ENCODE measurements at regions not wholly inside any gene's neighbourhood (a gene's known extent, or its start where the extent isn't known, plus 50 kb on each side); places are given as distances from the start of the nearest gene placed in this dataset.
"Not testable (repeated sequence)": the region's sequence is repeated elsewhere in the genome, so short reads cannot be mapped to it uniquely, and the experiment has no call there.

GRCh38 chr14:37834275-37834674, 238.8 kb downstream of the TTC6 start:
- ATAC-seq (no peak), FAIRE-seq (no peak), DNase-seq (no peak)
- 35 to 52% methylated on average over 1 of the region's 1 CpG for WGBS, 2 donors
- no peak overlapping the region for H3K4me3 ChIP-seq
- intact Hi-C loops (cut with DNase I) = no loop called here
- no peaks in the 10 kb centered on the region for H3K27me3 ChIP-seq
- no peaks in the 10 kb centered on the region for H3K4me1 ChIP-seq
- no peak for TF ChIP-seq CTCF (IDR thresholded peaks at IDR 0.05)
- H3K27ac ChIP-seq = no peak overlapping the region
- H3K36me3 ChIP-seq = no peaks in the 10 kb centered on the region
- H3K9me3 ChIP-seq = no peaks in the 10 kb centered on the region

GRCh38 chr14:37838778-37839177, 243.3 kb downstream of the TTC6 start:
- FAIRE-seq; H3K4me1 ChIP-seq; intact Hi-C loops (cut with DNase I); H3K36me3 ChIP-seq; H3K27me3 ChIP-seq; ATAC-seq; H3K4me3 ChIP-seq; H3K9me3 ChIP-seq; H3K27ac ChIP-seq; DNase-seq: not testable (repeated sequence)
- WGBS, 2 donors = 55 to 66% methylated on average over 5 of the region's 5 CpGs

- ATAC-seq; DNase-seq; H3K27ac ChIP-seq; H3K9me3 ChIP-seq; H3K4me3 ChIP-seq; H3K27me3 ChIP-seq; intact Hi-C loops (cut with DNase I); H3K36me3 ChIP-seq; H3K4me1 ChIP-seq; FAIRE-seq: not testable (repeated sequence)
- WGBS, 2 donors = 58 to 72% methylated on average over 4 of the region's 4 CpGs
Measured at GRCh38 chr14:37841039-37841438, 245.6 kb downstream of the TTC6 start.

GRCh38 chr14:37842106-37842505, 246.7 kb downstream of the TTC6 start:
- H3K27ac ChIP-seq = no peak overlapping the region
- no peaks in the 10 kb centered on the region for H3K4me1 ChIP-seq
- no peaks in the 10 kb centered on the region for H3K9me3 ChIP-seq
- DNase-seq = no peak
- ATAC-seq = no peak
- intact Hi-C loops (cut with DNase I) = no loop called here
- TF ChIP-seq CTCF (IDR thresholded peaks at IDR 0.05) = no peak
- no peak overlapping the region for H3K4me3 ChIP-seq
- WGBS, 2 donors = 45 to 61% methylated on average over 3 of the region's 3 CpGs
- H3K36me3 ChIP-seq = no peaks in the 10 kb centered on the region
- no peaks in the 10 kb centered on the region for H3K27me3 ChIP-seq
- FAIRE-seq = no peak

- DNase-seq (no peak), FAIRE-seq (no peak), ATAC-seq (no peak)
- intact Hi-C loops (cut with DNase I) = no loop called here
- Histone ChIP-seq H3K27me3 (no peaks in the 10 kb centered on the region), H3K4me1 (no peaks in the 10 kb centered on the region), H3K4me3 (no peak overlapping the region), H3K9me3 (no peaks in the 10 kb centered on the region), H3K27ac (no peak overlapping the region), H3K36me3 (no peaks in the 10 kb centered on the region)
- WGBS, 2 donors = 59 to 74% methylated on average over 8 of the region's 8 CpGs
- no peak for TF ChIP-seq CTCF (IDR thresholded peaks at IDR 0.05)
Measured at GRCh38 chr14:37843954-37844607, 248.7 kb downstream of the TTC6 start.

GRCh38 chr14:37844614-37845013, 249.2 kb downstream of the TTC6 start:
- 43 to 55% methylated on average over 2 of the region's 2 CpGs for WGBS, 2 donors
- FAIRE-seq (no peak), ATAC-seq (no peak), DNase-seq (no peak)
- Histone ChIP-seq H3K27me3 (no peaks in the 10 kb centered on the region), H3K9me3 (no peaks in the 10 kb centered on the region), H3K27ac (no peak overlapping the region), H3K36me3 (no peaks in the 10 kb centered on the region), H3K4me3 (no peak overlapping the region), H3K4me1 (no peaks in the 10 kb centered on the region)
- intact Hi-C loops (cut with DNase I) = no loop called here
- no peak for TF ChIP-seq CTCF (IDR thresholded peaks at IDR 0.05)
